ENCODE measurements at regions not wholly inside any gene's neighbourhood (a gene's known extent, or its start where the extent isn't known, plus 50 kb on each side); places are given as distances from the start of the nearest gene placed in this dataset.

DNA sequence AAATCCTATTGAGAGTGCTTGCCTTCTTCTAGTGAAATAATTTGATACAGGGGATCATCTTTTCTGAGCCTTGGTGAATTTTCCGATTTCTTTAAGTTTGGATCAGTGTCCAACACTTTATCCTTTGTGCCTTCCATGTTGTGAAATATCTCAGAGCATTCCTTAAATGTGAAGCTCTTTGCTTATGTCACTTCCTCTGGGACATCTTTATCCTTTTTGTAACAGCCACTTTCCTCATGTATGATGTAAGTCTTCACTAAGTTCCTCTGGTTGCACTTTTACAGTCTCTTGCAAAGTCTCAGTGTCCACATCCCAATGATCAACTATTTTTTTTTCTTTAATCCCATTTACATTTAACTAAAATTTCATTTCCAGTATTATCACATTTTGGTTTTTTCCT is 254.2 kb downstream of the EN1 start:
- TF ChIP-seq, protein P1, sequence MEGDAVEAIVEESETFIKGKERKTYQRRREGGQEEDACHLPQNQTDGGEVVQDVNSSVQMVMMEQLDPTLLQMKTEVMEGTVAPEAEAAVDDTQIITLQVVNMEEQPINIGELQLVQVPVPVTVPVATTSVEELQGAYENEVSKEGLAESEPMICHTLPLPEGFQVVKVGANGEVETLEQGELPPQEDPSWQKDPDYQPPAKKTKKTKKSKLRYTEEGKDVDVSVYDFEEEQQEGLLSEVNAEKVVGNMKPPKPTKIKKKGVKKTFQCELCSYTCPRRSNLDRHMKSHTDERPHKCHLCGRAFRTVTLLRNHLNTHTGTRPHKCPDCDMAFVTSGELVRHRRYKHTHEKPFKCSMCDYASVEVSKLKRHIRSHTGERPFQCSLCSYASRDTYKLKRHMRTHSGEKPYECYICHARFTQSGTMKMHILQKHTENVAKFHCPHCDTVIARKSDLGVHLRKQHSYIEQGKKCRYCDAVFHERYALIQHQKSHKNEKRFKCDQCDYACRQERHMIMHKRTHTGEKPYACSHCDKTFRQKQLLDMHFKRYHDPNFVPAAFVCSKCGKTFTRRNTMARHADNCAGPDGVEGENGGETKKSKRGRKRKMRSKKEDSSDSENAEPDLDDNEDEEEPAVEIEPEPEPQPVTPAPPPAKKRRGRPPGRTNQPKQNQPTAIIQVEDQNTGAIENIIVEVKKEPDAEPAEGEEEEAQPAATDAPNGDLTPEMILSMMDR (IDR thresholded peaks at IDR 0.05; ENCODE audit: insufficient read depth, low read length, poor library complexity, severe bottlenecking), result no peak
- no peak for TF ChIP-seq EZH2phosphoT487 (conservative IDR thresholded peaks at IDR 0.05; ENCODE audit: low read length)

Data from SU-DHL-6 (cell line).